Activated B cell treated with CpG ODN at 0.5 μM for 24 hours (primary cell): ENCODE measurements at regions not wholly inside any gene's neighbourhood (a gene's known extent, or its start where the extent isn't known, plus 50 kb on each side); places are given as distances from the start of the nearest gene placed in this dataset.

Experiments
- ATAC-seq: fragments of 200-7000 bp; cut with Tn5 transposase; one replicate; pipeline ENCODE4 v1.10.0; 2021; ENCODE audit warnings: low read depth, mild to moderate bottlenecking, moderate library complexity
- CTCF ChIA-PET: fragments of 350-600 bp; sonication (Branson Sonifier 250); formaldehyde crosslinking; loops from one replicate; lab custom pipeline; 2021; ENCODE audit warnings: antibody characterized with exemption; lab: Charles Lee
- POLR2A ChIA-PET: fragments of 350-600 bp; sonication (Branson Sonifier 250); formaldehyde crosslinking; loops from one replicate; lab custom pipeline; 2021; ENCODE audit warnings: antibody characterized with exemption; lab: Charles Lee
- DNase-seq: peaks from one replicate; pipeline ENCODE4 v3.0.0; 2022
- H3K27ac Mint-ChIP-seq: one replicate; pipeline ENCODE4 v1.8.0; 2020; ENCODE audit warnings: mixed read lengths
- H3K27me3 Mint-ChIP-seq: one replicate; pipeline ENCODE4 v1.8.0; 2021; ENCODE audit warnings: mixed read lengths
- H3K36me3 Mint-ChIP-seq: one replicate; pipeline ENCODE4 v1.8.0; 2021; ENCODE audit warnings: low read depth, mixed read lengths
- H3K4me1 Mint-ChIP-seq: one replicate; pipeline ENCODE4 v1.8.0; 2021; ENCODE audit warnings: mixed read lengths
- H3K4me3 Mint-ChIP-seq: one replicate; pipeline ENCODE4 v1.8.0; 2020; ENCODE audit warnings: mild to moderate bottlenecking, mixed read lengths
- H3K9me3 Mint-ChIP-seq: one replicate; pipeline ENCODE4 v1.8.0; 2020; ENCODE audit warnings: mixed read lengths
- CTCF ChIP-seq: fragments of 200-600 bp; IDR thresholded peaks from one replicate; pipeline ENCODE4 v1.8.0; 2022; ENCODE audit warnings: antibody characterized with exemption, mild to moderate bottlenecking
- intact Hi-C: fragments of 100-400 bp; cut with micrococcal nuclease; formaldehyde crosslinking; loops from one replicate; pipeline ENCODE4 v1.15.1; 2024

- ATAC-seq (no peak), DNase-seq (no peak)
- Mint-ChIP-seq H3K4me1 (peaks cover 27% of the 10 kb centered on the region), H3K4me3 (no peak overlapping the region), H3K9me3 (peaks cover 26% of the 10 kb centered on the region), H3K27ac (peak overlapping the region; percentile 20), H3K27me3 (no peaks in the 10 kb centered on the region), H3K36me3 (peaks cover 8% of the 10 kb centered on the region)
- ChIA-PET CTCF (no interaction called here), POLR2A (no interaction called here)
- intact Hi-C loops = loop anchor here (5.0 kb wide), 3 partner anchors 77 to 593 kb away; partner anchors contain the start of gene ZNF608
- no peak for TF ChIP-seq CTCF
Measured at GRCh38 chr5:124154714-124155113, 591.7 kb downstream of the ZNF608 start.

DNA sequence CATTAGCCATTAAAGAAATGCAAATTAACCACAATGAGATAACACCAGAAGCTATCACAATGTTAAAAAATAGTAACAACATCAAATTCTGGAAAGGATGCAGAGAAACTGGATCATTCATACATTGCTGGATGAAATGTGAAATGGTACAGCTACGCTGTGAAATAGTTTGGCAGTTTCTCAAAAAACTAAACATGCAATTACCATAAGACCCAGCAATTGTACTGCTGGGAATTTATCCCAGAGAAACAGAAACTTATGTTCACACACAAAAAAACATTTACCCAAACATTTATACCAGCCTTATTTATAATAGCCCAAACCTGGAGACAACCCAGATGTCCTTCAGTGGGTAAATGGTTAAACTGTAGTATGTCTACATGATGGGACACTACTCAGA, 592.9 kb downstream of the ZNF608 start:
- Mint-ChIP-seq H3K4me1 (peaks cover 17% of the 10 kb centered on the region), H3K9me3 (peaks cover 26% of the 10 kb centered on the region), H3K27me3 (no peaks in the 10 kb centered on the region), H3K27ac (no peak overlapping the region), H3K4me3 (no peak overlapping the region), H3K36me3 (peaks cover 8% of the 10 kb centered on the region)
- no peak for DNase-seq
- intact Hi-C loops = loop anchor here (5.0 kb wide), 1 partner anchor 116 kb away; no protein-coding TSS in a partner anchor
- ATAC-seq = no peak
- no peak for TF ChIP-seq CTCF
- CTCF ChIA-PET = no interaction called here
- POLR2A ChIA-PET = no interaction called here

GRCh38 chr5:124148574-124148973, 597.9 kb downstream of the ZNF608 start:
- H3K27ac Mint-ChIP-seq = no peak overlapping the region
- peaks cover 12% of the 10 kb centered on the region for H3K9me3 Mint-ChIP-seq
- POLR2A ChIA-PET = no interaction called here
- CTCF ChIA-PET = no interaction called here
- H3K4me1 Mint-ChIP-seq = no peaks in the 10 kb centered on the region
- H3K4me3 Mint-ChIP-seq = no peak overlapping the region
- no peaks in the 10 kb centered on the region for H3K36me3 Mint-ChIP-seq
- H3K27me3 Mint-ChIP-seq = peaks cover 2% of the 10 kb centered on the region
- no peak for TF ChIP-seq CTCF
- intact Hi-C loops = no loop called here
- ATAC-seq = no peak
- DNase-seq = no peak

DNA sequence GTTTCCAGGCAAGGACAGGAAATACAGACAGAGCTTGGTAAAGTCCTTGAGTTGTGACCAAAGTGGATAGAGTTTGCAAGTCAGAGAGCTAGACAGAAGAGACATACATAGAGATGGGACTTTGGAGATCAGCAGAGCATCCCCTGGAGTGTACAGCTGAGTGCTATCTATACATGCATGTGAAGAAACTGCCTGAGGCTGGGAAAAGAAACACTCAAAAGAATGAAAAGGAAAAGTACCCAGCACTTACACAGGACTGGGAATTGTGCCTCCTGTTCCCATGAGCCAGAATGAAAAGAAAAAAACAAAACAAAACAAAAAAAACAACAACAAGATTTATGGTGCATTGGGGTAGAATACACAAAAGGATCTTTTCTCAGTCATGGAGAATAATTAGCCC, 606.4 kb downstream of the ZNF608 start:
- intact Hi-C loops = no loop called here
- Mint-ChIP-seq H3K27ac (no peak overlapping the region), H3K9me3 (peaks cover 6% of the 10 kb centered on the region), H3K4me3 (no peak overlapping the region), H3K4me1 (no peaks in the 10 kb centered on the region), H3K27me3 (no peaks in the 10 kb centered on the region), H3K36me3 (no peaks in the 10 kb centered on the region)
- CTCF ChIA-PET = no interaction called here
- TF ChIP-seq CTCF = no peak
- ATAC-seq (no peak), DNase-seq (no peak)
- POLR2A ChIA-PET = no interaction called here

DNA sequence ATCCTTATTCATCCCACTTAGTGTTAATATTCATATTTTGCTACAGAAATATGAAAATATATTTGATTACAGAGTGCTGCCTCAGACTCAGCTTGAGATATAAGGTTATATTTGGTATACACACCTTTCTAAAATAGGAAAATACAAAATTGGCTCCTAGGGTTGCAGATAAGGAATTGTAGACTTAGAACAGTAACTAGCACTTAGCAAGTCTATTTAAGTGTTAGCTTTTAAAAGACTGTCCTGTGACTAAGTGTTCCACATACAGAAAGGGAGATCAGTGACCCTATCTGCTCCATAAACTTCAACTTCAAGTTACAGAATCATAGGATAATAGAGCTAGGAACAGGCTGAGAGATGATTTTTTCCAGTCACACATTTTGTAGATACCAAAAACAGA, 607.0 kb downstream of the ZNF608 start:
- no peak for DNase-seq
- intact Hi-C loops = no loop called here
- Mint-ChIP-seq H3K27me3 (no peaks in the 10 kb centered on the region), H3K4me1 (no peaks in the 10 kb centered on the region), H3K27ac (no peak overlapping the region), H3K4me3 (no peak overlapping the region), H3K9me3 (peaks cover 6% of the 10 kb centered on the region), H3K36me3 (no peaks in the 10 kb centered on the region)
- POLR2A ChIA-PET = no interaction called here
- CTCF ChIA-PET = no interaction called here
- no peak for ATAC-seq
- TF ChIP-seq CTCF = no peak
